ENCODE measurements at regions not wholly inside any gene's neighbourhood (a gene's known extent, or its start where the extent isn't known, plus 50 kb on each side); places are given as distances from the start of the nearest gene placed in this dataset.

DNA sequence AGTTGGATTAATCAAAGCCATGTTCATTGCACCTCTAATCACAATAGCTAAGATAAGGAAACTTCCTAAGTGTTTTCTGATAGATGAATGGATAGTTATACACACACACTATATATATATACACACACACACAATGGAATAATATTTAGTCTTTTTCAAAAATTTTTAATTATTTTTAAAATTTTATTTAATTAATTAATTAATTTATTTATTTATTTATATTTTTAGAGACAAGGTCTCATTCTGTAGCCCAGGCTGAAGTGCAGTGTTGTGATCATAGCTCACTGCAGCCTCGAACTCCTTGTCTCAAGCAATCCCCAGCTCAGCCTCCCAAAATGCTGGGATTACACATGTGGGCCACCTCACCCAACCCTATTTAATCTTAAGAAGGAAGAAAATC, 481.0 kb upstream of the TNP1 start:
- Histone ChIP-seq H2BK5ac (ENCODE audit: low read length) (no peak overlapping the region), H3K23ac (ENCODE audit: low read depth, low read length, poor library complexity) (no peak overlapping the region)
- WGBS, 2 donors (ENCODE audit: extremely low coverage in 2 of 2, insufficient read length in 2 of 2, insufficient replicate concordance in 1 of 2): no CpG with 5 or more reads among the region's 1 CpG

DNA sequence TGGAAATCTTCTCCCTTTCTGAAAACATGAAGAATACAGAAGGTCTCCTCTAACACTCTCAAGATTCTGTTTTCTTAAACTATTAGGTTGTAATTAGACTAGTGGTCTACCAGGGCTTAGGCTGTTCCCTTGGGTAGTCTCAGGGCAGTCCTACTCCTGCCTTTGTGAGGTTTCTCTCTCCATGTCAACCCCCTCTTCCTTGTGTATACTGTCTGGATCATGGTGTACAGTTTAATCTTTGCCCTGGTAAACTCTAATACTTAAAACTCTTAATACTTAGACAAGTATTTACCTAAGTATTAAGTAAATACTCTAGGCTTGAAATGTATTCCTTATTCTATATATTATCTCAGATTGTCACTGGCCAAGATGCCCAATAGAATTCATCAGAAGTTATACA, 480.3 kb upstream of the TNP1 start:
- Histone ChIP-seq H2BK15ac (ENCODE audit: low read length) (no peak overlapping the region), H3K4ac (ENCODE audit: low read length) (no peak overlapping the region), H3K18ac (ENCODE audit: low read length) (no peak overlapping the region), H4K8ac (ENCODE audit: low read depth, low read length) (no peak overlapping the region), H3K9me3 (replicated peaks in 1 of 2; ENCODE audit: control insufficient read depth in 2 of 2, insufficient read depth in 1 of 2, low read depth in 1 of 2, low read length in 2 of 2) (no peaks in the 10 kb centered on the region), H3K4me1 (ENCODE audit: control insufficient read depth in 2 of 2, insufficient read depth in 1 of 2, low read depth in 1 of 2, low read length in 2 of 2) (peaks cover 0 to 4% of the 10 kb centered on the region in 2 donors), H3K79me1 (ENCODE audit: low read depth, low read length) (no peaks in the 10 kb centered on the region), H3K36me3 (replicated peaks in 1 of 2; ENCODE audit: control insufficient read depth in 2 of 2, insufficient read depth in 2 of 2, low read length in 2 of 2) (no peaks in the 10 kb centered on the region), H3K14ac (ENCODE audit: low read length) (no peak overlapping the region), H2AK5ac (ENCODE audit: low read depth, low read length) (no peak overlapping the region), H4K91ac (ENCODE audit: low read depth, low read length, poor library complexity) (no peak overlapping the region), H3K27me3 (ENCODE audit: control insufficient read depth in 3 of 3, insufficient read depth in 3 of 3, low read depth in 1 of 3, low read length in 3 of 3) (no peaks in the 10 kb centered on the region), H3K4me3 (ENCODE audit: low read length in 2 of 2) (no peak overlapping the region), H3K4me2 (ENCODE audit: insufficient read depth, low read length, poor library complexity, severe bottlenecking) (no peak overlapping the region), H2BK120ac (ENCODE audit: low read depth, low read length) (no peak overlapping the region), H2AFZ (ENCODE audit: low read length) (peak overlapping the region; percentile 75), H3K27ac (replicated peaks; ENCODE audit: low read length) (no peak overlapping the region), H2BK5ac (ENCODE audit: low read length) (no peak overlapping the region), H3K9ac (ENCODE audit: low read depth, low read length, poor library complexity) (no peak overlapping the region), H3K23ac (ENCODE audit: low read depth, low read length, poor library complexity) (no peak overlapping the region), H2BK12ac (ENCODE audit: low read length) (no peak overlapping the region)
- no peak for DNase-seq (ENCODE audit: low spot score)

More for the DNA sequence above, 481.0 kb upstream of the TNP1 start:
- H3K4ac ChIP-seq (ENCODE audit: low read length): no peak overlapping the region
- H2AK5ac ChIP-seq (ENCODE audit: low read depth, low read length): no peak overlapping the region
- H3K36me3 ChIP-seq (replicated peaks in 1 of 2; ENCODE audit: control insufficient read depth in 2 of 2, insufficient read depth in 2 of 2, low read length in 2 of 2): no peaks in the 10 kb centered on the region
- H2BK15ac ChIP-seq (ENCODE audit: low read length): no peak overlapping the region
- no peak for DNase-seq (ENCODE audit: low spot score)
- H3K4me3 ChIP-seq (ENCODE audit: low read length in 2 of 2): no peak overlapping the region
- H3K9me3 ChIP-seq (replicated peaks in 1 of 2; ENCODE audit: control insufficient read depth in 2 of 2, insufficient read depth in 1 of 2, low read depth in 1 of 2, low read length in 2 of 2): no peaks in the 10 kb centered on the region
- H3K27me3 ChIP-seq (ENCODE audit: control insufficient read depth in 3 of 3, insufficient read depth in 3 of 3, low read depth in 1 of 3, low read length in 3 of 3): no peaks in the 10 kb centered on the region
- no peak overlapping the region for H3K27ac ChIP-seq (replicated peaks; ENCODE audit: low read length)
- H3K14ac ChIP-seq (ENCODE audit: low read length): no peak overlapping the region
- H2BK12ac ChIP-seq (ENCODE audit: low read length): no peak overlapping the region
- H3K9ac ChIP-seq (ENCODE audit: low read depth, low read length, poor library complexity): no peak overlapping the region
- no peak overlapping the region for H4K91ac ChIP-seq (ENCODE audit: low read depth, low read length, poor library complexity)
- no peaks in the 10 kb centered on the region for H3K79me1 ChIP-seq (ENCODE audit: low read depth, low read length)
- H2BK120ac ChIP-seq (ENCODE audit: low read depth, low read length): no peak overlapping the region
- no peak overlapping the region for H3K18ac ChIP-seq (ENCODE audit: low read length)
- no peak overlapping the region for H2AFZ ChIP-seq (ENCODE audit: low read length)
- H3K4me2 ChIP-seq (ENCODE audit: insufficient read depth, low read length, poor library complexity, severe bottlenecking): no peak overlapping the region
- H4K8ac ChIP-seq (ENCODE audit: low read depth, low read length): no peak overlapping the region
- H3K4me1 ChIP-seq (ENCODE audit: control insufficient read depth in 2 of 2, insufficient read depth in 1 of 2, low read depth in 1 of 2, low read length in 2 of 2): peaks cover 0 to 4% of the 10 kb centered on the region in 2 donors

- Histone ChIP-seq H2BK12ac (ENCODE audit: low read length) (no peak overlapping the region), H3K14ac (ENCODE audit: low read length) (no peak overlapping the region), H3K9ac (ENCODE audit: low read depth, low read length, poor library complexity) (no peak overlapping the region), H4K91ac (ENCODE audit: low read depth, low read length, poor library complexity) (no peak overlapping the region), H2AFZ (ENCODE audit: low read length) (peak overlapping the region; percentile 75), H4K8ac (ENCODE audit: low read depth, low read length) (no peak overlapping the region), H3K36me3 (replicated peaks in 1 of 2; ENCODE audit: control insufficient read depth in 2 of 2, insufficient read depth in 2 of 2, low read length in 2 of 2) (no peaks in the 10 kb centered on the region), H3K9me3 (replicated peaks in 1 of 2; ENCODE audit: control insufficient read depth in 2 of 2, insufficient read depth in 1 of 2, low read depth in 1 of 2, low read length in 2 of 2) (no peaks in the 10 kb centered on the region), H2AK5ac (ENCODE audit: low read depth, low read length) (no peak overlapping the region), H2BK120ac (ENCODE audit: low read depth, low read length) (no peak overlapping the region), H3K27me3 (ENCODE audit: control insufficient read depth in 3 of 3, insufficient read depth in 3 of 3, low read depth in 1 of 3, low read length in 3 of 3) (no peaks in the 10 kb centered on the region), H3K4me1 (ENCODE audit: control insufficient read depth in 2 of 2, insufficient read depth in 1 of 2, low read depth in 1 of 2, low read length in 2 of 2) (peaks cover 0 to 4% of the 10 kb centered on the region in 2 donors), H3K27ac (replicated peaks; ENCODE audit: low read length) (no peak overlapping the region), H3K4me2 (ENCODE audit: insufficient read depth, low read length, poor library complexity, severe bottlenecking) (no peak overlapping the region), H3K4ac (ENCODE audit: low read length) (no peak overlapping the region), H2BK15ac (ENCODE audit: low read length) (no peak overlapping the region), H3K23ac (ENCODE audit: low read depth, low read length, poor library complexity) (no peak overlapping the region), H3K79me1 (ENCODE audit: low read depth, low read length) (no peaks in the 10 kb centered on the region), H3K4me3 (ENCODE audit: low read length in 2 of 2) (no peak overlapping the region), H3K18ac (ENCODE audit: low read length) (no peak overlapping the region), H2BK5ac (ENCODE audit: low read length) (no peak overlapping the region)
- no peak for DNase-seq (ENCODE audit: low spot score)
- WGBS, 2 donors (ENCODE audit: extremely low coverage in 2 of 2, insufficient read length in 2 of 2, insufficient replicate concordance in 1 of 2): no CpG with 5 or more reads among the region's 5 CpGs
Observed at GRCh38 chr2:217339753-217340152, 479.9 kb upstream of the TNP1 start.

DNA sequence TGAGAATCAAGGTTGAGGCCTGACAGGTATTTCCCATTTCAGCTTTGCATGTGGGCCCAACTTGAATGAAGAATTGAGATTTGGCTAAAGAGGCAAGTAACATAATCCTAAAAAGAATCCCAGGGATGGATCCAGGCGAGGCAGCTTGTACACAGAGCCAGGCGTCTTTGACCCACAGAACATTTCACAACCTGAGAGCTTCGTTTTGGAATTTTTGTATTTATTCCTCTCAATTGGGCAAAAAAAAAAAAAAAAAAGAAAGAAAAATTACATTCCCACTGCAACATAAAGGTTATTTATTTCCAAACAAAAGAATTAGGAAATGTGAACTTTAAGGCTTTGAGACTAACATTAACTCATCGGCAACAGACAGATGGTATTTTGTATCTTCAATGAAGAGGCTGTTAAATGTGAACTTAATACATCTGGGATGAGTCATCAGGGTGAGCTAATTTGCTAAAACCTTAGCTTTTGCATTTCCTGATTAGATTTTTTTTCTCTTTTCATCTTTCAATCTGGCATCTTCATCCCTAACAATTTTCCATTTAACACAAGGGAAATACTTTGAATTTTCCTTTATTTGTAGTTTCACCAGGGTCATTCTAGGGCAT, 478.5 kb upstream of the TNP1 start:
- no peak overlapping the region for H3K14ac ChIP-seq (ENCODE audit: low read length)
- no peak overlapping the region for H3K27ac ChIP-seq (replicated peaks; ENCODE audit: low read length)
- no peak overlapping the region for H4K91ac ChIP-seq (ENCODE audit: low read depth, low read length, poor library complexity)
- no peak overlapping the region for H3K9ac ChIP-seq (ENCODE audit: low read depth, low read length, poor library complexity)
- H2BK5ac ChIP-seq (ENCODE audit: low read length): no peak overlapping the region
- H3K4me1 ChIP-seq (ENCODE audit: control insufficient read depth in 2 of 2, insufficient read depth in 1 of 2, low read depth in 1 of 2, low read length in 2 of 2): peaks cover 0 to 4% of the 10 kb centered on the region in 2 donors
- H2BK12ac ChIP-seq (ENCODE audit: low read length): no peak overlapping the region
- H2BK15ac ChIP-seq (ENCODE audit: low read length): no peak overlapping the region
- no peak overlapping the region for H4K8ac ChIP-seq (ENCODE audit: low read depth, low read length)
- no peaks in the 10 kb centered on the region for H3K79me1 ChIP-seq (ENCODE audit: low read depth, low read length)
- no peaks in the 10 kb centered on the region for H3K9me3 ChIP-seq (replicated peaks in 1 of 2; ENCODE audit: control insufficient read depth in 2 of 2, insufficient read depth in 1 of 2, low read depth in 1 of 2, low read length in 2 of 2)
- no CpG with 5 or more reads among the region's 4 CpGs for WGBS, 2 donors (ENCODE audit: extremely low coverage in 2 of 2, insufficient read length in 2 of 2, insufficient replicate concordance in 1 of 2)
- no peak for DNase-seq (ENCODE audit: low spot score)
- H3K27me3 ChIP-seq (ENCODE audit: control insufficient read depth in 3 of 3, insufficient read depth in 3 of 3, low read depth in 1 of 3, low read length in 3 of 3): no peaks in the 10 kb centered on the region
- no peak overlapping the region for H3K4ac ChIP-seq (ENCODE audit: low read length)
- H3K23ac ChIP-seq (ENCODE audit: low read depth, low read length, poor library complexity): no peak overlapping the region
- no peaks in the 10 kb centered on the region for H3K36me3 ChIP-seq (replicated peaks in 1 of 2; ENCODE audit: control insufficient read depth in 2 of 2, insufficient read depth in 2 of 2, low read length in 2 of 2)
- no peak overlapping the region for H3K18ac ChIP-seq (ENCODE audit: low read length)
- H2BK120ac ChIP-seq (ENCODE audit: low read depth, low read length): no peak overlapping the region
- no peak overlapping the region for H3K4me2 ChIP-seq (ENCODE audit: insufficient read depth, low read length, poor library complexity, severe bottlenecking)
- no peak overlapping the region for H2AFZ ChIP-seq (ENCODE audit: low read length)
- no peak overlapping the region for H3K4me3 ChIP-seq (ENCODE audit: low read length in 2 of 2)
- no peak overlapping the region for H2AK5ac ChIP-seq (ENCODE audit: low read depth, low read length)

Measured in neuronal stem cell (in vitro differentiated cells).